BLaER1 (cell line): ENCODE measurements at regions not wholly inside any gene's neighbourhood (a gene's known extent, or its start where the extent isn't known, plus 50 kb on each side); places are given as distances from the start of the nearest gene placed in this dataset.

Source experiments
- H3K27ac ChIP-seq: shearing (Covaris generic); formaldehyde crosslinking; 2 replicates; pipeline ENCODE4 v1.8.1; 2022
- H3K27me3 ChIP-seq: shearing (Covaris generic); formaldehyde crosslinking; 2 replicates; pipeline ENCODE4 v1.8.1; 2022
- H3K36me3 ChIP-seq: shearing (Covaris generic); formaldehyde crosslinking; 2 replicates; pipeline ENCODE4 v1.8.1; 2022
- H3K4me1 ChIP-seq: shearing (Covaris generic); formaldehyde crosslinking; 2 replicates; pipeline ENCODE4 v1.8.1; 2022
- H3K4me2 ChIP-seq: shearing (Covaris generic); formaldehyde crosslinking; 2 replicates; pipeline ENCODE4 v1.8.1; 2022
- H3K4me3 ChIP-seq: shearing (Covaris generic); formaldehyde crosslinking; 2 replicates; pipeline ENCODE4 v1.8.1; 2022
- H3K9ac ChIP-seq: shearing (Covaris generic); formaldehyde crosslinking; 2 replicates; pipeline ENCODE4 v1.8.1; 2022
- H3K9me3 ChIP-seq: shearing (Covaris generic); formaldehyde crosslinking; 2 replicates; pipeline ENCODE4 v1.8.1; 2022
- H4K20me1 ChIP-seq: shearing (Covaris generic); formaldehyde crosslinking; 2 replicates; pipeline ENCODE4 v1.8.1; 2022
- Cebpa-rat ChIP-seq: shearing (Covaris generic); IDR thresholded peaks from 2 replicates; pipeline ENCODE4 v1.8.1; 2022

- no peak overlapping the region for H3K4me2 ChIP-seq
- H3K27me3 ChIP-seq = peaks cover 52% of the 10 kb centered on the region
- H3K9me3 ChIP-seq = no peaks in the 10 kb centered on the region
- TF ChIP-seq Cebpa-rat = no peak
- no peaks in the 10 kb centered on the region for H3K4me1 ChIP-seq
- H3K4me3 ChIP-seq = no peak overlapping the region
- no peak overlapping the region for H3K27ac ChIP-seq
- H3K36me3 ChIP-seq = no peaks in the 10 kb centered on the region
- H4K20me1 ChIP-seq = no peaks in the 10 kb centered on the region; the same call in 1 of the 2 replicates
- H3K9ac ChIP-seq = no peak overlapping the region
Measured at GRCh38 chrX:124592744-124593143, 246.4 kb downstream of the SH2D1A start.

- H3K27ac ChIP-seq = no peak overlapping the region
- H3K27me3 ChIP-seq = peaks cover 60% of the 10 kb centered on the region
- no peak for TF ChIP-seq Cebpa-rat
- H3K36me3 ChIP-seq = no peaks in the 10 kb centered on the region
- H4K20me1 ChIP-seq = no peaks in the 10 kb centered on the region; the same call in 1 of the 2 replicates
- H3K4me2 ChIP-seq = no peak overlapping the region
- H3K4me3 ChIP-seq = no peak overlapping the region
- H3K9ac ChIP-seq = no peak overlapping the region
- no peaks in the 10 kb centered on the region for H3K4me1 ChIP-seq
- H3K9me3 ChIP-seq = no peaks in the 10 kb centered on the region
Measured at GRCh38 chrX:124594017-124594651, 247.8 kb downstream of the SH2D1A start.

- H3K36me3 ChIP-seq = no peaks in the 10 kb centered on the region
- H3K9ac ChIP-seq = no peak overlapping the region
- H3K9me3 ChIP-seq = no peaks in the 10 kb centered on the region
- no peak for TF ChIP-seq Cebpa-rat
- H4K20me1 ChIP-seq = no peaks in the 10 kb centered on the region
- no peaks in the 10 kb centered on the region for H3K4me1 ChIP-seq
- no peak overlapping the region for H3K27ac ChIP-seq
- no peak overlapping the region for H3K4me3 ChIP-seq
- no peak overlapping the region for H3K4me2 ChIP-seq
- peaks cover 92% of the 10 kb centered on the region for H3K27me3 ChIP-seq
Measured at GRCh38 chrX:124605511-124605910, 259.1 kb downstream of the SH2D1A start.

GRCh38 chrX:124606724-124607123, 260.4 kb downstream of the SH2D1A start:
- Histone ChIP-seq H3K36me3 (no peaks in the 10 kb centered on the region), H3K27me3 (peaks cover 91% of the 10 kb centered on the region), H3K27ac (no peak overlapping the region), H3K4me1 (no peaks in the 10 kb centered on the region), H3K4me2 (no peak overlapping the region), H3K9ac (no peak overlapping the region), H3K9me3 (no peaks in the 10 kb centered on the region), H3K4me3 (no peak overlapping the region), H4K20me1 (no peaks in the 10 kb centered on the region)
- TF ChIP-seq Cebpa-rat = no peak

GRCh38 chrX:124619710-124620109, 273.3 kb downstream of the SH2D1A start:
- TF ChIP-seq Cebpa-rat = no peak
- Histone ChIP-seq H3K27ac (no peak overlapping the region), H3K4me3 (no peak overlapping the region), H3K9me3 (no peaks in the 10 kb centered on the region), H4K20me1 (no peaks in the 10 kb centered on the region), H3K4me1 (no peaks in the 10 kb centered on the region), H3K9ac (no peak overlapping the region), H3K36me3 (no peaks in the 10 kb centered on the region), H3K4me2 (no peak overlapping the region), H3K27me3 (peaks cover 80% of the 10 kb centered on the region)

GRCh38 chrX:124634363-124634762, 288.0 kb downstream of the SH2D1A start:
- H3K27me3 ChIP-seq = peaks cover 89% of the 10 kb centered on the region
- H3K9ac ChIP-seq = no peak overlapping the region
- TF ChIP-seq Cebpa-rat = no peak
- no peaks in the 10 kb centered on the region for H3K9me3 ChIP-seq
- no peaks in the 10 kb centered on the region for H3K36me3 ChIP-seq
- H3K27ac ChIP-seq = no peak overlapping the region
- H3K4me3 ChIP-seq = no peak overlapping the region
- H3K4me1 ChIP-seq = no peaks in the 10 kb centered on the region
- H4K20me1 ChIP-seq = no peaks in the 10 kb centered on the region
- no peak overlapping the region for H3K4me2 ChIP-seq

GRCh38 chrX:124641737-124642491, 295.6 kb downstream of the SH2D1A start:
- no peak overlapping the region for H3K4me2 ChIP-seq
- H3K9ac ChIP-seq = no peak overlapping the region
- H3K27me3 ChIP-seq = peaks cover 54% of the 10 kb centered on the region
- no peaks in the 10 kb centered on the region for H3K36me3 ChIP-seq
- no peak overlapping the region for H3K27ac ChIP-seq
- no peaks in the 10 kb centered on the region for H3K9me3 ChIP-seq
- no peak overlapping the region for H3K4me3 ChIP-seq
- H4K20me1 ChIP-seq = no peaks in the 10 kb centered on the region
- H3K4me1 ChIP-seq = no peaks in the 10 kb centered on the region
- TF ChIP-seq Cebpa-rat = no peak

GRCh38 chrX:124646403-124646802, 300.0 kb downstream of the SH2D1A start:
- H3K4me1 ChIP-seq = no peaks in the 10 kb centered on the region
- TF ChIP-seq Cebpa-rat = no peak
- H3K4me3 ChIP-seq = no peak overlapping the region
- no peaks in the 10 kb centered on the region for H3K36me3 ChIP-seq
- no peaks in the 10 kb centered on the region for H3K9me3 ChIP-seq
- no peak overlapping the region for H3K27ac ChIP-seq
- H3K4me2 ChIP-seq = no peak overlapping the region
- H3K9ac ChIP-seq = no peak overlapping the region
- no peaks in the 10 kb centered on the region for H4K20me1 ChIP-seq
- H3K27me3 ChIP-seq = peaks cover 62% of the 10 kb centered on the region

GRCh38 chrX:124651031-124651430, 304.7 kb downstream of the SH2D1A start:
- Histone ChIP-seq H3K36me3 (no peaks in the 10 kb centered on the region), H3K27ac (no peak overlapping the region), H4K20me1 (no peaks in the 10 kb centered on the region), H3K9me3 (no peaks in the 10 kb centered on the region), H3K4me2 (no peak overlapping the region), H3K9ac (no peak overlapping the region), H3K4me3 (no peak overlapping the region), H3K4me1 (no peaks in the 10 kb centered on the region), H3K27me3 (peaks cover 80% of the 10 kb centered on the region)
- TF ChIP-seq Cebpa-rat = no peak

GRCh38 chrX:124665621-124666400, 319.4 kb downstream of the SH2D1A start:
- no peak for TF ChIP-seq Cebpa-rat
- H3K27ac ChIP-seq = no peak overlapping the region
- H4K20me1 ChIP-seq = no peaks in the 10 kb centered on the region

More at GRCh38 chrX:124665621-124666400, 319.4 kb downstream of the SH2D1A start:
- peaks cover 53% of the 10 kb centered on the region for H3K27me3 ChIP-seq
- no peaks in the 10 kb centered on the region for H3K9me3 ChIP-seq
- no peaks in the 10 kb centered on the region for H3K36me3 ChIP-seq
- no peak overlapping the region for H3K9ac ChIP-seq
- no peak overlapping the region for H3K4me3 ChIP-seq
- no peaks in the 10 kb centered on the region for H3K4me1 ChIP-seq
- H3K4me2 ChIP-seq = no peak overlapping the region
